Endothelial cell of umbilical vein (primary cell): ENCODE measurements at regions not wholly inside any gene's neighbourhood (a gene's known extent, or its start where the extent isn't known, plus 50 kb on each side); places are given as distances from the start of the nearest gene placed in this dataset.

Experiments
- BruUV-seq: library from RNA; stranded (reverse); fragments of 400-500 nt; replicated peaks from 2 replicates; lab custom pipeline; 2021; lab: Mats Ljungman, UMichigan
- CTCF ChIA-PET: fragments of 300-600, 350-600 bp; sonication (Branson Sonifier 250); formaldehyde crosslinking; loops from one replicate; lab custom pipeline; 2021; ENCODE audit warnings: antibody characterized with exemption, inconsistent platforms; lab: Charles Lee
- POLR2A ChIA-PET: fragments of 300-600, 350-600 bp; sonication (Branson Sonifier 250); formaldehyde crosslinking; loops from one replicate; lab custom pipeline; 2021; ENCODE audit warnings: antibody characterized with exemption, inconsistent platforms; lab: Charles Lee
- DNase-seq: peaks from one replicate; pipeline ENCODE4 v3.0.0-alpha.2; 2011; ENCODE audit warnings: low read depth, low spot score
- FAIRE-seq: peaks from 2 replicates; lab custom pipeline; 2011; peaks lifted over from hg19 to GRCh38; lab: Jason Lieb, UNC
- H2AFZ ChIP-seq: 2 replicates; pipeline ENCODE4 v1.6.0; 2012; ENCODE audit warnings: low read depth, low read length, control low read depth, inconsistent platforms
- H3K27ac ChIP-seq: 2 replicates; pipeline ENCODE4 v1.5.1; 2011; ENCODE audit warnings: low read depth, mild to moderate bottlenecking, control low read depth, low read length, moderate library complexity; ENCODE audit not compliant: insufficient read depth
- H3K27me3 ChIP-seq, 2 experiments: 2 replicates each; pipeline versions ENCODE4 v1.6.0 to v1.6.1; 2011; ENCODE audit warnings: low read length in 2 of 2, mixed read lengths in 1 of 2; ENCODE audit not compliant: control insufficient read depth in 2 of 2, insufficient read depth in 2 of 2
- H3K36me3 ChIP-seq, 2 experiments: 2 replicates in 1 of 2; 3 replicates in 1 of 2; pipeline ENCODE4 v1.5.1; 2011; ENCODE audit warnings: low read length in 2 of 2, mild to moderate bottlenecking in 1 of 2, moderate library complexity in 1 of 2; ENCODE audit not compliant: control insufficient read depth in 2 of 2, insufficient read depth in 2 of 2; ENCODE audit errors: extremely low read depth in 1 of 2
- H3K4me1 ChIP-seq: 3 replicates; pipeline ENCODE4 v1.5.1; 2011; ENCODE audit warnings: mild to moderate bottlenecking, low read length; ENCODE audit not compliant: control insufficient read depth, insufficient read depth; ENCODE audit errors: extremely low read depth
- H3K4me2 ChIP-seq: 2 replicates; pipeline ENCODE4 v1.6.1; 2011; ENCODE audit warnings: low read length, control low read depth, mixed read lengths; ENCODE audit not compliant: insufficient read depth
- H3K4me3 ChIP-seq, 3 experiments: fragments of 200-600 bp in 1 of 3; sonication (generic), shearing (Covaris generic) in 1 of 3; replicated peaks in 1 of 3; 2 replicates each; pipeline ENCODE4 v1.5.1; 2011 to 2016; ENCODE audit warnings: control low read depth in 3 of 3, low read length in 3 of 3, mild to moderate bottlenecking in 2 of 3, inconsistent platforms in 1 of 3, low read depth in 1 of 3, moderate library complexity in 1 of 3; ENCODE audit not compliant: insufficient read depth in 1 of 3
- H3K79me2 ChIP-seq: 2 replicates; pipeline ENCODE4 v1.6.0; 2012; ENCODE audit warnings: low read length, inconsistent platforms; ENCODE audit not compliant: control insufficient read depth, insufficient read depth
- H3K9ac ChIP-seq: replicated peaks from 2 replicates; pipeline ENCODE3; 2011; ENCODE audit warnings: low read length, control low read depth; ENCODE audit not compliant: insufficient read depth; ENCODE audit errors: extremely low read depth
- H3K9me1 ChIP-seq: replicated peaks from 3 replicates; pipeline ENCODE4 v1.6.0; 2011; ENCODE audit warnings: mild to moderate bottlenecking, low read length; ENCODE audit not compliant: control insufficient read depth, insufficient read depth; ENCODE audit errors: extremely low read depth
- H3K9me3 ChIP-seq: replicated peaks from 2 replicates; pipeline ENCODE4 v1.5.1; 2012; ENCODE audit warnings: low read length, inconsistent platforms; ENCODE audit not compliant: control insufficient read depth, insufficient read depth
- H4K20me1 ChIP-seq: replicated peaks from 2 replicates; pipeline ENCODE3; 2011; ENCODE audit warnings: mild to moderate bottlenecking, low read length; ENCODE audit not compliant: control insufficient read depth, insufficient read depth; ENCODE audit errors: extremely low read depth
- EZH2 ChIP-seq: IDR thresholded peaks from 2 replicates; pipeline ENCODE4 v1.6.1; 2012; ENCODE audit warnings: borderline replicate concordance, low read depth, mild to moderate bottlenecking, moderate library complexity, low read length, inconsistent platforms; ENCODE audit not compliant: severe bottlenecking
- FOS ChIP-seq: IDR thresholded peaks from 2 replicates; pipeline ENCODE4 v1.6.1; 2011; ENCODE audit warnings: mild to moderate bottlenecking, low read length, moderate library complexity, borderline replicate concordance; ENCODE audit not compliant: insufficient read depth
- GATA2 ChIP-seq: IDR thresholded peaks from 2 replicates; pipeline ENCODE4 v1.7.0; 2011; ENCODE audit warnings: low read depth, mild to moderate bottlenecking, moderate library complexity, mixed read lengths, low read length; ENCODE audit not compliant: insufficient read length, insufficient read depth
- JUN ChIP-seq: IDR thresholded peaks from 2 replicates; pipeline ENCODE4 v1.6.1; 2011; ENCODE audit warnings: borderline replicate concordance, low read depth; ENCODE audit not compliant: insufficient read length, insufficient read depth
- MYC ChIP-seq: IDR thresholded peaks from one replicate; pipeline ENCODE4 v1.6.1; 2011; ENCODE audit warnings: mild to moderate bottlenecking, low read depth, low read length
- POLR2A ChIP-seq: IDR thresholded peaks from 2 replicates; pipeline ENCODE4 v1.6.1; 2012; ENCODE audit warnings: low read depth, mild to moderate bottlenecking, control low read depth, low read length
- POLR2AphosphoS5 ChIP-seq: IDR thresholded peaks from 2 replicates; pipeline ENCODE4 v1.6.1; 2012; ENCODE audit warnings: low read depth, mild to moderate bottlenecking, control low read depth, low read length, moderate library complexity; ENCODE audit not compliant: insufficient read depth
- dilution Hi-C: fragments of 300-500 bp; cut with MboI; formaldehyde crosslinking; loops from one replicate; pipeline ENCODE4 v1.15.0; 2019; ENCODE audit warnings: low sequenced_read_pairs; ENCODE audit not compliant: extremely low pct_ligation_motif_present
- intact Hi-C: fragments of 100-400 bp; cut with micrococcal nuclease; formaldehyde crosslinking; loops from one replicate; pipeline ENCODE4 v1.10.0; 2022
- TF ChIP-seq, protein P1 (sequence below): IDR thresholded peaks from 2 replicates; pipeline ENCODE4 v1.6.1; 2011; ENCODE audit not compliant: insufficient read depth, insufficient read length
- TF ChIP-seq, protein P2 (sequence below), 2 donors: IDR thresholded peaks; 1 replicate in 1 of 2; 2 replicates in 1 of 2; pipeline ENCODE4 v1.5.1; 2011; ENCODE audit warnings: low read length in 2 of 2, mild to moderate bottlenecking in 2 of 2, moderate library complexity in 2 of 2, control low read depth in 1 of 2, inconsistent platforms in 1 of 2, low read depth in 1 of 2; ENCODE audit not compliant: insufficient read depth in 1 of 2; ENCODE audit errors: extremely low read depth in 1 of 2

DNA sequence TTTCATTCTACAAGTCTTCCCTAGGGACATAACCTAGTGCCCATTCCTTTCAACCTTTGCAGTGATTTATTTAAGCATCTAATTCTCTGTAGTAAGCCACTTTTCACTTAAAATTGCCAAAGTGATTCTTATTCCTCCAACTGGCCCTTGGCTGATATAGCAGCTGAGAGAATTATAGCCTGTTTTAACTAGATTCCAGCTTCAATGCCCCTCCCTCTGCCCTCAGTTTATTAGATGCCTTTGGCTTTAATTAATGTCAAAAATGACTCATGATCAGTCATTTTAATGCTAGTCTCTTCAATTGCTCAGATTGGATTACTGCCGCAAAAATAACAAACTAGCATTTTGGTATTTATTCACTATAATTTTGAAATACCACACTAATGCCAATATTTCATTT, 145.4 kb upstream of the KCTD3 start:
- Histone ChIP-seq H3K36me3 (no peaks in the 10 kb centered on the region), H2AFZ (no peak overlapping the region), H3K27me3 (no peaks in the 10 kb centered on the region), H3K79me2 (no peaks in the 10 kb centered on the region), H3K27ac (no peak overlapping the region), H3K9me1 (no peaks in the 10 kb centered on the region), H3K9me3 (no peaks in the 10 kb centered on the region), H3K4me1 (no peaks in the 10 kb centered on the region), H3K4me2 (no peak overlapping the region), H3K9ac (no peak overlapping the region), H4K20me1 (no peaks in the 10 kb centered on the region), H3K4me3 (no peak overlapping the region)
- intact Hi-C loops (no loop called here), dilution Hi-C loops (no loop called here)
- no TSS peak for BruUV-seq
- CTCF ChIA-PET: interaction anchor here (0.9 kb wide), 1 partner anchor 20 kb away, joined by 3 read pairs; no protein-coding TSS in a partner anchor
- POLR2A ChIA-PET: no interaction called here
- FAIRE-seq: no peak
- TF ChIP-seq FOS: no peak
- no peak for TF ChIP-seq EZH2
- TF ChIP-seq, protein P1, sequence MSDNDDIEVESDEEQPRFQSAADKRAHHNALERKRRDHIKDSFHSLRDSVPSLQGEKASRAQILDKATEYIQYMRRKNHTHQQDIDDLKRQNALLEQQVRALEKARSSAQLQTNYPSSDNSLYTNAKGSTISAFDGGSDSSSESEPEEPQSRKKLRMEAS: no peak
- DNase-seq: no peak

DNA sequence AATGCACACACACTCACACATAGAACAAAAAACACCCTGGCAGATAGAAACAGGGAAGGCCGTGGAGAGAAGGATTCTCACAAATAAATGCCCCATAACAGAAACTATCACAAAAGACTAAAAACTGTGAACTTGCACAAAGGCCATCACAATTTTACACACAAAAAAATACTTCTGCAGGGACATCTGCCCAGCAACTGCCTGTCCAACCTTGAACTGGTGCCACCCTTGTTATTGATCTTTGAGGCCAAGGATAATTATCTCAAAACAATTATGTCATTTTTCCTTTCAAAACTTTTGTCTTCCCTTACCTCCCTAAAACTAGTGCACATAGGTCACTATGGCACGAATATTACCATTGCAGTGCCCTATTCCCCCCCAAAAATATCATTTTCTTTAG, 143.8 kb upstream of the KCTD3 start:
- FAIRE-seq (no peak), DNase-seq (no peak)
- intact Hi-C loops (no loop called here), dilution Hi-C loops (no loop called here)
- H3K36me3 ChIP-seq: no peaks in the 10 kb centered on the region
- no peaks in the 10 kb centered on the region for H3K9me1 ChIP-seq
- no peaks in the 10 kb centered on the region for H3K79me2 ChIP-seq
- ChIA-PET POLR2A (no interaction called here), CTCF (no interaction called here)
- no peak overlapping the region for H3K27ac ChIP-seq
- no peaks in the 10 kb centered on the region for H3K9me3 ChIP-seq
- TF ChIP-seq MYC: no peak
- TF ChIP-seq POLR2AphosphoS5: no peak
- no peak for TF ChIP-seq JUN
- TF ChIP-seq FOS: no peak
- TF ChIP-seq POLR2A: no peak
- no peak for TF ChIP-seq GATA2
- TF ChIP-seq, protein P1: no peak
- TF ChIP-seq EZH2: no peak
- TF ChIP-seq, protein P2, sequence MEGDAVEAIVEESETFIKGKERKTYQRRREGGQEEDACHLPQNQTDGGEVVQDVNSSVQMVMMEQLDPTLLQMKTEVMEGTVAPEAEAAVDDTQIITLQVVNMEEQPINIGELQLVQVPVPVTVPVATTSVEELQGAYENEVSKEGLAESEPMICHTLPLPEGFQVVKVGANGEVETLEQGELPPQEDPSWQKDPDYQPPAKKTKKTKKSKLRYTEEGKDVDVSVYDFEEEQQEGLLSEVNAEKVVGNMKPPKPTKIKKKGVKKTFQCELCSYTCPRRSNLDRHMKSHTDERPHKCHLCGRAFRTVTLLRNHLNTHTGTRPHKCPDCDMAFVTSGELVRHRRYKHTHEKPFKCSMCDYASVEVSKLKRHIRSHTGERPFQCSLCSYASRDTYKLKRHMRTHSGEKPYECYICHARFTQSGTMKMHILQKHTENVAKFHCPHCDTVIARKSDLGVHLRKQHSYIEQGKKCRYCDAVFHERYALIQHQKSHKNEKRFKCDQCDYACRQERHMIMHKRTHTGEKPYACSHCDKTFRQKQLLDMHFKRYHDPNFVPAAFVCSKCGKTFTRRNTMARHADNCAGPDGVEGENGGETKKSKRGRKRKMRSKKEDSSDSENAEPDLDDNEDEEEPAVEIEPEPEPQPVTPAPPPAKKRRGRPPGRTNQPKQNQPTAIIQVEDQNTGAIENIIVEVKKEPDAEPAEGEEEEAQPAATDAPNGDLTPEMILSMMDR (IDR thresholded peaks at IDR 0.05; ENCODE audit: extremely low read depth in 1 of 2, insufficient read depth in 1 of 2, low read depth in 1 of 2, low read length in 2 of 2): no peak
- no peak overlapping the region for H3K4me2 ChIP-seq
- H3K4me3 ChIP-seq: no peak overlapping the region
- H3K9ac ChIP-seq: no peak overlapping the region
- H3K27me3 ChIP-seq: no peaks in the 10 kb centered on the region
- BruUV-seq: no TSS peak
- no peaks in the 10 kb centered on the region for H3K4me1 ChIP-seq
- H2AFZ ChIP-seq: no peak overlapping the region
- H4K20me1 ChIP-seq: no peaks in the 10 kb centered on the region
